Smooth muscle cell (in vitro differentiated cells): ENCODE measurements at regions not wholly inside any gene's neighbourhood (a gene's known extent, or its start where the extent isn't known, plus 50 kb on each side); places are given as distances from the start of the nearest gene placed in this dataset.

Source experiments
- DNase-seq: peaks from one replicate; lab custom pipeline; 2025; ENCODE audit not compliant: unreplicated experiment; lab: John Stamatoyannopoulos, UW
- H2AFZ ChIP-seq: fragments of 200-600 bp; sonication (generic); 2 replicates; pipeline ENCODE4 v1.6.0; 2016; ENCODE audit warnings: antibody characterized with exemption, low read depth, mild to moderate bottlenecking
- H3F3A ChIP-seq: fragments of 200-600 bp; sonication (generic); 2 replicates; pipeline ENCODE4 v1.6.0; 2017; ENCODE audit warnings: antibody characterized with exemption, low read depth
- H3K27ac ChIP-seq: fragments of 200-600 bp; sonication (generic); 2 replicates; pipeline ENCODE4 v1.5.1; 2016; ENCODE audit warnings: low read depth, mild to moderate bottlenecking
- H3K27me3 ChIP-seq: fragments of 200-600 bp; sonication (generic); 2 replicates; pipeline ENCODE4 v1.6.1; 2016; ENCODE audit warnings: low read depth, mild to moderate bottlenecking
- H3K36me3 ChIP-seq: fragments of 200-600 bp; sonication (generic); 2 replicates; pipeline ENCODE4 v1.5.1; 2016; ENCODE audit warnings: low read depth
- H3K4me1 ChIP-seq: fragments of 200-600 bp; sonication (generic); 2 replicates; pipeline ENCODE4 v1.5.1; 2016; ENCODE audit warnings: low read depth
- H3K4me2 ChIP-seq: fragments of 200-600 bp; sonication (generic); 2 replicates; pipeline ENCODE4 v1.6.0; 2016; ENCODE audit warnings: mild to moderate bottlenecking
- H3K4me3 ChIP-seq: fragments of 200-600 bp; sonication (generic); 2 replicates; pipeline ENCODE4 v1.5.1; 2016; ENCODE audit warnings: mild to moderate bottlenecking
- H3K79me2 ChIP-seq: fragments of 200-600 bp; sonication (generic); 2 replicates; pipeline ENCODE4 v1.6.0; 2016; ENCODE audit warnings: low read depth, mild to moderate bottlenecking
- H3K9ac ChIP-seq: fragments of 200-600 bp; sonication (generic); 2 replicates; pipeline ENCODE4 v1.6.0; 2016; ENCODE audit warnings: low read depth
- H3K9me3 ChIP-seq: fragments of 200-600 bp; sonication (generic); replicated peaks from 2 replicates; pipeline ENCODE4 v1.5.1; 2016; ENCODE audit warnings: low read depth
- H4K20me1 ChIP-seq: fragments of 200-600 bp; sonication (generic); 2 replicates; pipeline ENCODE4 v1.6.0; 2016; ENCODE audit warnings: low read depth
- WGBS: methylation state at CpG from one replicate; pipeline ENCODE4 v1.1.7; 2016; ENCODE audit warnings: low lambda C conversion rate; 5-methylcytosine and 5-hydroxymethylcytosine counted together
- TF ChIP-seq, protein P1 (sequence below): fragments of 200-600 bp; sonication (generic); IDR thresholded peaks from 2 replicates; pipeline ENCODE4 v1.5.1; 2017; ENCODE audit warnings: borderline replicate concordance, mild to moderate bottlenecking, antibody characterized with exemption; ENCODE audit not compliant: insufficient read depth, poor library complexity, severe bottlenecking

DNA sequence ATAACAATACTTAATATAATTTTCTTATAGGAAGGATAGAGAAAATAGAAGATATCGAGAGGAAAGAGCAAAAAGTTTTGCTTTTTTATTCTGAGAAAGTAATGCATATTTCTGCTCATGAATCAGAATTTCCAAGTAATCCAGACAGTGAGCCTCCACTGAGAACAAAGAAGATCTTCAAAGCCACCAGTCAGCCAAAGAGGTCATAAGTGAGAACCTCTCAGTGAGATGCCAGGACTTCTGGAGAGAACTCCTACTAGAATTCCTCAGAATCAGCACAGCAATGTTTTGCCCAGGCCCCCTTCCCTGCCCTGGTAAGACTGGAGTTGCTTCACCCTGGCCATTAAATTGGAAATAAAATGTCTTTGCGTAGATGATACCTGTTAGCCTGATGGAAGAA lies 254.4 kb upstream of the FAT4 start:
- 95% methylated on average over 2 of the region's 2 CpGs for WGBS
- no peak for DNase-seq
- no peaks in the 10 kb centered on the region for H3F3A ChIP-seq
- H3K4me1 ChIP-seq: peaks cover 5% of the 10 kb centered on the region
- H3K4me2 ChIP-seq: no peak overlapping the region
- H3K27ac ChIP-seq: no peak overlapping the region
- no peaks in the 10 kb centered on the region for H4K20me1 ChIP-seq
- H3K9ac ChIP-seq: no peak overlapping the region
- H2AFZ ChIP-seq: no peak overlapping the region
- TF ChIP-seq, protein P1, sequence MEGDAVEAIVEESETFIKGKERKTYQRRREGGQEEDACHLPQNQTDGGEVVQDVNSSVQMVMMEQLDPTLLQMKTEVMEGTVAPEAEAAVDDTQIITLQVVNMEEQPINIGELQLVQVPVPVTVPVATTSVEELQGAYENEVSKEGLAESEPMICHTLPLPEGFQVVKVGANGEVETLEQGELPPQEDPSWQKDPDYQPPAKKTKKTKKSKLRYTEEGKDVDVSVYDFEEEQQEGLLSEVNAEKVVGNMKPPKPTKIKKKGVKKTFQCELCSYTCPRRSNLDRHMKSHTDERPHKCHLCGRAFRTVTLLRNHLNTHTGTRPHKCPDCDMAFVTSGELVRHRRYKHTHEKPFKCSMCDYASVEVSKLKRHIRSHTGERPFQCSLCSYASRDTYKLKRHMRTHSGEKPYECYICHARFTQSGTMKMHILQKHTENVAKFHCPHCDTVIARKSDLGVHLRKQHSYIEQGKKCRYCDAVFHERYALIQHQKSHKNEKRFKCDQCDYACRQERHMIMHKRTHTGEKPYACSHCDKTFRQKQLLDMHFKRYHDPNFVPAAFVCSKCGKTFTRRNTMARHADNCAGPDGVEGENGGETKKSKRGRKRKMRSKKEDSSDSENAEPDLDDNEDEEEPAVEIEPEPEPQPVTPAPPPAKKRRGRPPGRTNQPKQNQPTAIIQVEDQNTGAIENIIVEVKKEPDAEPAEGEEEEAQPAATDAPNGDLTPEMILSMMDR: no peak
- no peaks in the 10 kb centered on the region for H3K79me2 ChIP-seq
- H3K9me3 ChIP-seq: no peaks in the 10 kb centered on the region
- H3K27me3 ChIP-seq: no peaks in the 10 kb centered on the region
- H3K4me3 ChIP-seq: no peak overlapping the region
- H3K36me3 ChIP-seq: no peaks in the 10 kb centered on the region

DNA sequence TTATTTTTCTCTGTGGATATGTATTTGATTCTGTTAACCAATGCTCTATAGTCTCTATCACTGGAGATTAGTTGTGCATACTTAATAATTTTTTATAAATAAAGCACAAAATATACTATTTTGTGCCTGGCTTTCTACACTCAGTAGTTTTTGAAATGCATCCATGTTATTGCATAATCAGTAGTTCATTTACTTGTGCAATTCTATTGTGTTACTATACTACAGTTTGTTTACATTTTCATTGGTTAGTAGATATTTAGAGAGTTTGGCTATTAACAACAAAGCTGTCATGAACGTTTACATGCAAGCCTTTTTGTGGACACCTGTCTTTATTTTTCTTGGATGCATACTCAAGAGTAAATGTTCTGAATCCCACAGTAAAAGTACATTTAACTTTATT lies 265.0 kb upstream of the FAT4 start:
- 63% methylated on average over 1 of the region's 1 CpG for WGBS
- Histone ChIP-seq H2AFZ (no peak overlapping the region), H3K79me2 (no peaks in the 10 kb centered on the region), H3K27ac (no peak overlapping the region), H3K36me3 (no peaks in the 10 kb centered on the region), H3K4me3 (no peak overlapping the region), H3K9me3 (no peaks in the 10 kb centered on the region), H3K4me2 (no peak overlapping the region), H3K9ac (no peak overlapping the region), H3F3A (no peaks in the 10 kb centered on the region), H3K4me1 (no peaks in the 10 kb centered on the region), H3K27me3 (no peaks in the 10 kb centered on the region), H4K20me1 (no peaks in the 10 kb centered on the region)
- TF ChIP-seq, protein P1: no peak
- no peak for DNase-seq

DNA sequence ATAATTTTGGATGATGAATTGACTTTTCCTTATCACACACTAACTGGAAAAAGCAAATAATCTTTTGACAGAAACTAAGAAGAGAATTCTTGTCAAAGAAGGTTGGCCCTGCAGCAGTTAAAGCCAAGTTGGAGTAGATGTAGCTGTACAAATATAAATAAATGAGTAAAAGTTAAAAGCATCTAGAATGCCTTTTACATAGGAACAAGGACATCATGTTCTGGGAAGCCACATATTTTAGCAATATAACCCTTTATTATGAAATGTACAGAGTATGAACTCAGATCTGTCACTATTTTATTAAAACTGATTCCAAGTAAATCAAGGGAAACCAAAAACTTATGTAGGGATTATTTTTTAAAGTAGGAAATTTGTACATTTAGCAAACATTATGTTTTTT lies 269.4 kb upstream of the FAT4 start:
- Histone ChIP-seq H2AFZ (no peak overlapping the region), H3K4me2 (no peak overlapping the region), H3K4me3 (no peak overlapping the region), H3K36me3 (no peaks in the 10 kb centered on the region), H3K9ac (no peak overlapping the region), H3K79me2 (no peaks in the 10 kb centered on the region), H3F3A (no peaks in the 10 kb centered on the region), H3K27me3 (no peaks in the 10 kb centered on the region), H3K27ac (no peak overlapping the region), H3K9me3 (no peaks in the 10 kb centered on the region), H3K4me1 (no peaks in the 10 kb centered on the region), H4K20me1 (no peaks in the 10 kb centered on the region)
- TF ChIP-seq, protein P1: no peak
- DNase-seq: no peak

DNA sequence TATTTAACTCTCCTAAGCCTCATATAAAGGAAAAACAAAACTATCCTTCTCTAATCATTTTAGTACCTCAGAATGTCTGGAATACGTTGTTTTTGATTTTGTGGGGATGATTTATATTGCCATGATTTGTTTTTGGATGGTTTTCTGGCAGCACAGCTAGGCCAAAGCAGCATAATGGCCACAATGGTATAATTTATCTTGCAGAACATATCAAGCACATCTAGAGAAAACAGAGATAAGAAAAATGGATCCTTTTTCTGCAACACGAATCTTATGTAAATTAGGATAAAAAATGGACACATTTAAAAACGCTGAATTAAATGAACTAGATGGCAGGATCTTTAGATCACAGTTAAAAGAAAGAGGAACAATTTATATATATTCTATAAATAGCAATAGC lies 269.9 kb upstream of the FAT4 start:
- WGBS: 79% methylated on average over 3 of the region's 3 CpGs
- Histone ChIP-seq H3F3A (no peaks in the 10 kb centered on the region), H3K4me2 (no peak overlapping the region), H3K27me3 (no peaks in the 10 kb centered on the region), H3K4me3 (no peak overlapping the region), H3K9ac (no peak overlapping the region), H3K79me2 (no peaks in the 10 kb centered on the region), H3K27ac (no peak overlapping the region), H4K20me1 (no peaks in the 10 kb centered on the region), H3K36me3 (no peaks in the 10 kb centered on the region), H3K4me1 (no peaks in the 10 kb centered on the region), H2AFZ (no peak overlapping the region), H3K9me3 (no peaks in the 10 kb centered on the region)
- TF ChIP-seq, protein P1: no peak
- DNase-seq: no peak
